GM19463 (cell line): ENCODE measurements at regions not wholly inside any gene's neighbourhood (a gene's known extent, or its start where the extent isn't known, plus 50 kb on each side); places are given as distances from the start of the nearest gene placed in this dataset.
"Not testable (repeated sequence)": the region's sequence is repeated elsewhere in the genome, so short reads cannot be mapped to it uniquely, and the experiment has no call there.

Experiments used
- ATAC-seq: cut with Tn5 transposase; IDR thresholded peaks from one replicate; pipeline ENCODE4 v1.9.1; 2021; ENCODE audit warnings: mild to moderate bottlenecking, moderate library complexity; ENCODE audit not compliant: unreplicated experiment

DNA sequence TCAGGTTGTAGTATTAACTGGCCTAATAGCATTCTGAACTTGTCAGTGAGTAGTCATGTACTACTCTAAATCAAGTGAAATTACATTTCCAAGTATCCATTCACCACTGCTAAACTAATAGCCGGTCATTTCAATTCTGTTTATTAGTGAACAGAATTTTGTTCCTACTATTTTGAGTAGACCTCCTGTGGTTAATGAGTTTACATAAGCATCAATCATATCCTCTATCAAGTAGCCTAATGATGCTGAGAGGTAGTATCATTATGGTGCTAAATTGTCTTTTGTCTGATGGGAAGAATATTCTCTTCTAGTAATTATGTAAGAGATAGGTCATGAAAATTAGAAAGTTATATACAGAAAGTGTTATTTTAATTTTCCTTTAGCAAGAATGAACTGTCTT, 602.8 kb downstream of the KCNT2 start:
- ATAC-seq: no peak

DNA sequence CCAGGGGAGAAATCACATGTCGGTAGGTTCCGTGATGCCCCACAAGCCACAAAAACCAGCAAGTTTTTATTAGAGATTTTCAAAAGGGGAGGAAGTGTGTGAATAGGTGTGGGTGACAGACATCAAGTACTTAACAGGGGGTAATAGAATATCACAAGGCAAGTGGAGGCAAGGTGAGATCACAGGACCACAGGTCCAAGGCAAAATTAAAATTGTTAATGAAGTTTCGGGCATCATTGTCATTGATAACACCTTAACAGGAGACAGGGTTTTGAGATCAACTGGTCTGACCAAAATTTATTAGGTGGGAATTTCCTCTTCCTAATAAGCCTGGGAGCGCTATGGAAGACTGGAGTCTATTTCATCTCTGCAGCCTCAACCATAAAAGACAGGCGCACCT, 603.9 kb downstream of the KCNT2 start:
- not testable (repeated sequence) for ATAC-seq

- no peak for ATAC-seq
Observed at GRCh38 chr1:196002906-196003305, 605.3 kb downstream of the KCNT2 start.

GRCh38 chr1:196002296-196002695, 605.9 kb downstream of the KCNT2 start:
- ATAC-seq: not testable (repeated sequence)

GRCh38 chr1:196001188-196001587, 607.1 kb downstream of the KCNT2 start:
- no peak for ATAC-seq

DNA sequence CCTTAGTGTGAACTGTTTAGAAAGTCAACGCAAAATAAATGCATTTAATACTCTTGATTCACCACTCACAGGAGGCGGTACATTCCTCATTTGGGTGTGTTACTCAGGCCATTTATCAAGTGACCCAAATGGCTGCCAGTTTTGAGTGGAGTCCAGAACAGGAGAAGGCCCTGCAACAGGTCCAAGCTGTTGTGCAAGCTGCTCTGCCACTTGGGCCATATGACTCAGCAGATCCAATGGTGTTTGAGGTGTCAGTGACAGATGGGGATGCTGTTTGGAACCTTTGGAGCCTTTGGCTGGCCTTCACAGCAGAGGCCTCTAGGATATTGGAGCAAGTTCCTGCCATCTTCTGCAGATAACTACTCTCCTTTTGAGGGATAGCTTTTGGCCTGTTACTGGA, 609.2 kb downstream of the KCNT2 start:
- no peak for ATAC-seq

DNA sequence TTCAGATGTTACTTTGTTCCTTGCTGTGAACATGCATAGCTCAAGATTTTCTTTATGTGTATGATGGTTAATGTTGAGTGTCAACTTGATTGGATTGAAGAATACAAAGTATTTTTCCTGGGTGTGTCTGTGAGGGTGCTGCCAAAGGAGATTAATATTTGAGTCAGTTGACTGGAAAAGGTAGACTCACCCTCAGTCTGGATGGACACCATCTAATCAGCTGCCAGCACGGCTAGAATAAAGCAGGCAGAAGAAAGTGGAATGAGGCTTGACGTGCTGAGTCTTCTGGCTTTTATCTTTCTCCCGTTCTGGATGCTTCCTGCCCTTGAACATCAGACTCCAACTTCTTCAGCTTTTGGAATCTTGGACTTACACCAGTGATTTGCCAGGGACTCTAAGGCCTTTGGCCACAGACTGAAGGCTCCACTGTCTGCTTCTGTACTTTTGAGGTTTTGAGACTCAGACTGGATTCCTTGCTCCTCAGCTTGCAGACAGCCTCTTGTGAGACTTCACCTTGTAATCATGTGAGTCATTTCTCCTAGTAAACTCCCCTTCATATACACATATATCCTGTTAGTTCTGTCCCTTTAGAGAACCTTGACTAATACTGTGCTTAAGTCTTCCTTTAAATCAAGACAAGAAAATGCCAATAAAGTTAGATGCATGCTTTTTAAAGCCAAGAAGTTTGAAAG, 626.6 kb downstream of the KCNT2 start:
- no peak for ATAC-seq

DNA sequence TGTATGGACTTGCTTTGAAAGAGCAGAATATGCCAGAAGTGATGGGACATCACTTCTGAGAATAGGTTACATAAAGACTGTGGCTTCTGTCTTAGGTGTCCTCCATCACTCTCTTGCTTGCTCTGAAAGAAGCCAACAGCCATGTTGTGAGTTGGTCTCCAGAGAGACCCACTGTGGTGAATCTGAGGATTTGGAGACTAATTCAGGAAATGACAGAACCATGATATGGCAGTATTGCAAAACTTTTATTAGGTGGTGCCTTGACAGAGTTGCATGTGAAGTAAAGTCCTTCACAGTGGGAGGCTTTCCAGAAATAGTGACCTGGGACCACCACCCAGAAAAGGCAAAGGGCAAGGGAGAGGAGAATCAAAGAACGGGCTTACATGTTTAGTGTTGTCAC, 628.6 kb downstream of the KCNT2 start:
- ATAC-seq: no peak

DNA sequence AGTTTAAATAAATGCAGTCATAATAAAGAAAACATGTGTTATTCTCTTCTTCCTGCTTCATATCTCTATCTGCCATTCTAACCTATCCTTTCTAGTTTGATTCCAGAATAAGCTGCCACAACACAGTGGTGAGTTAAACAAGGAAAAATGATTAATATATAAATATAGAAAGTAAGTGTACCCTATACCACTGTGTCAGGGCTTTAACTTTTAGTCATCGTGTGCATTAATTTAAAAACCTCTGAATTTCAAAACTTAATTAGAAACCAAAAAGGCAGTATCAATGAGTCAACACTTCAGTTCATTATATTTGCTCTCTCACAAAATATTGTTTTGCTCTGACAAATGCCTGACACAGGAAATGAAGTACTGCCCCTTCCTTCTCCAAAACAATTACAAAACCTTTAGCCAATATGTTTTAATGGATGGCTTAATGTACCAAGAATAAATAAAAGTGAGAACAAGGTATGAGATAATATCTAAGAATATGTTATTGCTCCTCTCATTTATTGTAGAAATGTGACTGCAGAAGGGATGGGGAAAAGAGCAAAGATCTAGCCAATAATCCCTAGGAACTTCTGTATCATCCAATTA, 634.8 kb downstream of the KCNT2 start:
- no peak for ATAC-seq

DNA sequence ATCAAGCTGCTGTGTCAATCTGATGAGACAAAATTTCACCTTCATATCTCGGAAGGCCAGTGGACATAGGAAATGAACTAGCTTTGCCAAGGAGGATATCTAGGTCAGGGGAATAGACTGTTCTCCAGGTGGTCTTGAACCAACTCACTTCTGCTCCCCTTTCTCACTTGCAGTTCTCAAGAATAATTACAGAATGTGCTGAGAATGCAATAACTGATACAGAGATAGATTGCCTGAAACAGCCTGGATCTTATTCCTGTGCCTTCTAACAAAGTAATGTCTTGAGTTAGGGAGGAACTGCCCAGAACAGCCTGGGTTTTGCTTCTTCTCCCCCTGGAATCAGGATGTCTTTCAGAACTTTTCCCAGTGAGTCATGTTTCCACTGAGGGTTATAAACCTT, 636.7 kb downstream of the KCNT2 start:
- ATAC-seq: no peak

DNA sequence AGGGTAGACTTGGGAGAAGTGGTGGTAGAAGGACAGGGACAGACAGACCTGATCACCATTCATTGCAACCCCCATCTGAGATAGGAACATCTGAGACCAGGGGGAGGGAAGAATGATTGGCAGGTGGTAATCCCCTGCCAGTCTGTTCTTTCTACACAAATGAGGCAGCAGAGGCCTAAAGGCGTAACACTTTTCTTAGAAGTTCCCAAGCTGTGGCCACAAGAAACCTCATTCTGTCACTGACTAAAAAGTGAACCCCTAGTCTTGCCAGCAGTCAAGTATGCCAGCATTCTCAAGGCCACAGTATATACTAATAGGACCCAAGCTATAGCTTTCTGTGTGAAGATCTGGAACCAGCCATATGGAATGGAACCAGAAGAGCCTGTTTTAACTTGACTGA, 638.0 kb downstream of the KCNT2 start:
- ATAC-seq: no peak

- no peak for ATAC-seq
Observed at GRCh38 chr1:195965475-195965874, 642.8 kb downstream of the KCNT2 start.

DNA sequence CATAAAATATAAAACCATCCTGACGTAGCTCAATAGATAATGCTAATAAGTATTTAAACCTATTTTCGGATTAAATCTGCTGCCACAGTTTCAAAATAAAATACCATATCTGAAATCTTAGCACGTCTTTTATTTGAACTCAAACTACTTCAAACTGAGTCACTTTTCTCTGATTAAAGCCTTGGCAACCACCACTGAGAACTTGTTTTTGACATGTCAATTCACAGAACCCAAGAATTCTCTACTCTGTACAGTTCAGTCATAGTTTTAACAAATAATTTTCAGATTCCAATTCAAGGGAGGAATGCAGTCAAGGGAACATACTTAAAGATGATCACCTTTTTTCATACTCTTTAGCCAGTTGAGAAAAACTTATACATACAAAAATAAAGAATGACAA, 643.2 kb downstream of the KCNT2 start:
- no peak for ATAC-seq

GRCh38 chr1:195964516-195964915, 643.7 kb downstream of the KCNT2 start:
- ATAC-seq: no peak

- ATAC-seq: no peak
Observed at GRCh38 chr1:195962051-195962450, 646.2 kb downstream of the KCNT2 start.

GRCh38 chr1:195960580-195960979, 647.7 kb downstream of the KCNT2 start:
- peak; percentile 55 for ATAC-seq

DNA sequence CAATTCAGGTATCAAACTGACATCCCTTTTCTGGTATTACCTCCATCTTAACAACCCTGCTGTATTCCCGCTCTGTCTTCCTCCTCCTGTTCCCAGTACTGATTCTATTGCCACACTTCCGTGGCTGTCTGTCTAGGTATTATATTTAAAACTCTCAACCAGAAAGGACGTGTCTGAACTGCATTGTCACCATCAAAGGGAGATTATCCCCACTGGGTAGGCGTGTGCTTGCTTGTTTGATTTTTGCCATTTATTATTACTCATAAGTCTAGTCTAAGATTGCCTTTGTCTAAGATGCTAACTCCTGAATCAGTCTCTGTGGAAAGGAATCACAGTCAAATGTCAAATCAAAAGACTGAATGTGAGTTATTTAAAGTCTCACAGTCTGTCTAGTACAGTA, 650.1 kb downstream of the KCNT2 start:
- no peak for ATAC-seq

GRCh38 chr1:195956845-195957244, 651.4 kb downstream of the KCNT2 start:
- no peak for ATAC-seq

- no peak for ATAC-seq
Observed at GRCh38 chr1:195954848-195955247, 653.4 kb downstream of the KCNT2 start.

DNA sequence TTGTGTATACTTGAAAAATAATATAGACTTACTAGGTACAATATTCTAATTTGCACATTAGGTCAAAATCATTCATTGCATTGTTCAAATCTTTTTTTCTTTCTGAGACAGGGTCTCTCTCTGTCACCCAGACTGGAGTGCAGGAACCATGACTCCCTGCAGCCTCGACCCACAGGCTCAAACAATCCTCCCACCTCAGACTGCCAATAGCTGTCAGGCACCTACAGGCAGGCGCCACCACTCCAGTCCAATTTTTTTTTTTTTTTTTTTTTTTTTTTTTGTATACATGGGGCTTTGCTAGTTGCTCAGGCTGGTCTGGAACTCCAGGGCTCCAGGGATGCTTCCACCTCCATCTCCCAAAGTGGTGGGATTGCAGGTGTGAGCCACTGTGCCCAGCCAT, 656.9 kb downstream of the KCNT2 start:
- no peak for ATAC-seq

- no peak for ATAC-seq
Observed at GRCh38 chr1:195948123-195948895, 659.9 kb downstream of the KCNT2 start.

DNA sequence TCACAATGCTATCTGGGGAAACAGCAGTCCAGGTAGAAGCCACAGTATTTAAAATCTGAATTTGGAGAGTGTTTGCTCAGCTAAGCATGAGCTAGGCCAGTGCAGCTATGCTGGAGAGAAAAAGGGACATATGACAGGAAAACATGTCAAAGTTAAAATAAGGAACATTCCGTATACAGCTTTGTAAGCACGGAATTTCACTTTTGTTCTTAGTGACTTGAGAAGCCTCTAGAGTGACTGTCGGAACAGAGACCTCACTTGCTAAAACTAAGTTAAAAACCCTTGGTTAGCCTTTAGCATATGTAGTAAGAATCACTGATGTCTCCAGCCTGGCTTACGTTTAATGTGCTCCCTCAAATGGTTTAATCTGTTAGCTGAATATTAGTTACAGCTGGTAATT, 661.7 kb downstream of the KCNT2 start:
- no peak for ATAC-seq
